HG02588 (cell line): ENCODE measurements at regions not wholly inside any gene's neighbourhood (a gene's known extent, or its start where the extent isn't known, plus 50 kb on each side); places are given as distances from the start of the nearest gene placed in this dataset.

ENCODE experiments used
- ATAC-seq: cut with Tn5 transposase; IDR thresholded peaks from one replicate; pipeline ENCODE4 v1.9.1; 2021; ENCODE audit warnings: mild to moderate bottlenecking, moderate library complexity; ENCODE audit not compliant: unreplicated experiment

DNA sequence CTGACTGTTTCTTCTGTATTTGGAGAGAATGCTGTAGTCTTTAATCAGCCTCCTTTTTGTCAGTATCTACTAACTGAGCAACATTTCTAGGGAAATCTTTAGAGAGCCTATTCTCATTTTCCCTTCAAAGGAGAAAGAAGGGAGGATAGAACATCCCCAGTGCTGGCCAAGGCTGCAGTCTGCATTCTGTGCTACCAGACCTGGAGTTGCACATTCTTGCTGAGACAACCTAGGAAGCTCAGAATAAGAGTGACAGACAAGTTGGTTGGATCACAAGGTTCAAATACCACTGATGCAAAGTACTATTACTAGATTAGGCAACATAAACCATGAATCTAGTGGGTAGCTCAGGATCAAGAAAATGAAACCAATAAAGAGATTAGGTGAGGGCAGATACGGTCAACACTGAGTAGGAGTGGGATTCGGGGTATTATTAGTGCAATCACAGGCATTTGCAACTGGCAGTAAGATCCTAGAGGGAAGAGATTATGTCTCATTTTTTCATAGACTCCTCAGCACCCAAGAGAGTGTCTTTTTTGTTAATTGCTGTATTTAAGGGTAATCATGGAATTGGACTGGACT, 213.5 kb upstream of the FAM83B start:
- no peak for ATAC-seq

DNA sequence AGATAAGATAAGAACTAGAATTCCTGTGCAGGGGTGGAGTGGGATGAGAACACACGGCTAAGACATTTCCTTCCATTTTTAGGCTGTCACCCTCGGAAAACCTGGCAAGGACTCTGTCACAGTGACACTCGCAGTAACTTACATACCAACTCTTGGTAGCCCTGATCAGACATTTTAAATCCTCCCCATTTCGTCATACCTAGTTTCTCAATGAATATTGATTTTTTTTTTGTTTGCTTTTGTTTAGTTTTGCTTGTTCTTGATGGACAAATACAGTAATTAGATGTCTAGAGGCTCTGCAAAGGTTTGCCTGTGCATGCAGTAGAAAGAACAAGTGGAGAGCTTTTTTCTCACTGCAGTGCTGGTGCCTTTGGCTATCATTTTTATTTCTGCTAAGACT, 213.0 kb upstream of the FAM83B start:
- ATAC-seq: no peak

DNA sequence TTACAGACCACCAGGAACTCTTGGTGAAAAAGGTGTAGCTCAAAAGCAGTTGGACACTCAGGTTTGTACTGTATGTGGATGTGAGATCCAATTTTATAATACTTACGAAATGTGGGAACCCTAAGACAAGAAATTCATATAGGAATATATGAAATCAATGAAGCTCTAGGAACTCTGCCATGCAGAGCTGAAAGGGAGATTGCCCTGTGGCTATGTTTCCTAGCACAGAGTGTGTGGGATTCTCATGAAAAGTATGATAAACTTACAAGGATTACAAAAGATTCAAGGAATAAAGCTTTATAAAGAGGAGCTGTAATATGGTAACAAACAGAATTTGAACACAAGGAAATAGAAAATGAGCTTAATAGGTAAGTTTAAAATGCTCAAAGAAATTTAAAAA, 205.7 kb upstream of the FAM83B start:
- ATAC-seq: no peak

DNA sequence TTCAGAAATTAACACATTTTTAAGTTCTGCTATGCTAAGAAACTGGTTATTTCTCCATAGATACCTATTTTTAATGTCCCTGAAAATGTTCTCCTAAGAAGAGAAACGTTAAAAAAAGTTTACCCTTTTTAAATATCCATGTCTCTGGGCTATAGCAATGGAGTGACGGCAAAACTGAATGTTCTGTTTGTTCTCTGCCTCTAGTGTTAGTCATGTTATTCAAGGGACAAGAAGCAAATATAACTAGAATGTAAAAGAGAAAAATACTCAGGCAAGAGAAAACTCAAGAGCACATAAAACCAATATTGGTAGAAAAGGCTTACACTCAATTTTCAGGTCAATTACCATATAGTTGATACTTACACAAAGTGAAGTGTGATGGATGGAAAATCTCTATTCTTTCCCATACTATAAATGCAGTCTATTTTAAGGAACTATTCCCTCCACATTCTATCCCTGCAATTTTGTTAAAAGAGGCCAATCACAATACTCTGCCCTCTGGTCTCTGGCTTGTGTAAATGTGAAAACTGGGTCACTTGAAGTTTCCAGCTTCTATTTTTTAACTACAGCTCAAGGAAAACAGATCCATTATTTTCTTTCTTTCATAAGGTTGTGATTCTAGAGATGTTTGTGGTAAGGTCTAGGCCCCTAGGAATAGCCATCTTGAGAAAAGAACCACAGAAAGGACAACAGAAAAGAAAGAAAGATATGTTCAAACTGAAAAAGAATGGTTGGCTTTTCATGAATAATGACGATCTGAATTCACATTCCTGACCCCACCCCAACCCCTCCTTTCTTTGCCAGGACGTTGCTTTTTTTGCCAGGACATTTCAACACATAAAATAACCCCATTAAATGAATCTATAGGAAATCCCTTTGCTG, 200.3 kb upstream of the FAM83B start:
- no peak for ATAC-seq

DNA sequence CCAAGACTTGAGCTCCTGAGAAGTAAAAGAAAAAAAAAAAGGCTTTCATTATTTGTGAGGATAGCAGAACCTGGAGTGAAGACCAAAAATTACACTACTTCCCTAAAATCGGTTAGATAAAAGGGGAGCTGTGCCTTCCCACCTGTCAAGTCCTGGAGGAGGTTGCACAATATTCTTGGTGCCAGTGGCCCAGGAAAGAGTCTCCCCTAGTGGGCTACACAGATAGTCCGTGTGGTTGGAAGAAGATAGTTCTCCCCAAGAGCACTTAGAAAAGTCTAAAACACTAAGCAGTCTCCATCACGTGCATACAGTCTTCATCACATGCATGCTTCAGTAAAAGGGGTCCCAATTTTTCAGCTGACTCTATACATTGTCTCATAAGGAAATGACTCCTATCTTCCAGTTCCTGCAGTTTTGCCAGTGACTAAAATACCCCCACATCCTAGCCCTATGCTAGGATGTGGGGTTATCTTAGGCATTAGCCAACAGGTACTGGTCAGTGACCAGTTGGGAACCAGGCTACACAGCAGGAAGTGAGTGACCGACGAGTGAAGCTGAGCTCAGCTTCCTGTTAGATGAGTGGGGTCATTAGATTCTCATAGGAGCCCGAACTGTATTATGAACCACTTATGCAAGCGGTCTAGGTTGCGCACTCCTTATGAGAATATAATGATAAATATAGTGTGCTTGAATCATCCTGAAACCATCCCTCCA, 199.5 kb upstream of the FAM83B start:
- ATAC-seq: no peak

GRCh38 chr6:54654381-54654780, 192.2 kb upstream of the FAM83B start:
- no peak for ATAC-seq

GRCh38 chr6:54655162-54655561, 191.4 kb upstream of the FAM83B start:
- ATAC-seq: no peak

DNA sequence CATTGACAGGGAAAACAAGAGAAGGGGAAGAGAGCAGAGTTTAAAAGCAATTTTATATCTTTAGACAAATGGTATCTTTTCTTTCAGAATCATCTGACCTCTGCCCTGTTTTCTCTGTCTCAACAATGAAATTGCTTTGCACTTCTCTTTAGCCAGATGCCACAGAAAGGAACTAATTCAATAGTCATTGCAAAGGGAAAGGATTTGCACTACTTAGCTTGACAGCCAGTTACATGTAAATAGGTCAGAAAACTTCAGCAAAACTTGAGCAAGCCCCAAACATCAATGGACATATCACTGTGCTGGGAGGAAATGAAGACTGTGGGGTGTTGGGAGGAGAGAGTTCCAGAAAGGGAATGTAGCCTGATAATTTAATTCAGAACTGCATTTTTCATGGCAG, 181.3 kb upstream of the FAM83B start:
- no peak for ATAC-seq

DNA sequence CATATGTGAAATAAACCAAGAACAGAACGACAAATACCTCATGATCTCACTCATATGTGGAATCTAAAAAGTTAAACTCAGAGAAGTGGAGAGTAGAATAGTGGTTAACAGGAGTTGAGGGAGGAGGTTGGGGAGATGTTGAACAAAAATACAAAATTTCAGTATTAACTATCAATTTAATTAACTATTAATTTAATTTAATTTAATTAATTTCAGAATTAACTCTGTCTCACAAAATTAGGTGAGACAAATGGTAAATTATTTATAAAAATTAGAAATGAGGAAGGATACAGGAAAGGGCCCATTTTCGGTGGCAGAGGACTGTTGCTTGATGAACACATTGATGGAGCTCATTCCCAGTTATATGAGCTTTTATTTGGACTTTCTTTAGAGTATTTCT, 166.0 kb upstream of the FAM83B start:
- no peak for ATAC-seq

DNA sequence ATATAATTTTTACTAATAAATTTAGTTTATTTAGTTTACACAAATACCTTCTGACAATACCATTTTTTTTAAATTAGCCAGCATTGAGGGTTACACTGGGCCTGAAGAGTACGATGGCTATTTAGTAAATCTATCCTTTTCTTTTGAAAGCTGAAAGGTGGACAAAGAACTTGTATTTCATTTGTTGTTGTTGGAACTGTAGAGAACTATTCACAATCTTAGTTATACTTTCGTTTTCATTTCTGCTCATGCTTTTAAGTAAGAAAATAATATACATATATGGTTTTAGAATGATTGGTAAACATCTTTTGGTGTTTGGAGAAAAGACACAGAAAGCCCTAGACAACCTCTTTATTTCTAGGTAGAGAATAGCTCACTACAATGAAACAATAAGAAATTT, 165.3 kb upstream of the FAM83B start:
- ATAC-seq: no peak

- no peak for ATAC-seq
These were observed 164.6 kb upstream of the FAM83B start for GRCh38 chr6:54681987-54682386.

DNA sequence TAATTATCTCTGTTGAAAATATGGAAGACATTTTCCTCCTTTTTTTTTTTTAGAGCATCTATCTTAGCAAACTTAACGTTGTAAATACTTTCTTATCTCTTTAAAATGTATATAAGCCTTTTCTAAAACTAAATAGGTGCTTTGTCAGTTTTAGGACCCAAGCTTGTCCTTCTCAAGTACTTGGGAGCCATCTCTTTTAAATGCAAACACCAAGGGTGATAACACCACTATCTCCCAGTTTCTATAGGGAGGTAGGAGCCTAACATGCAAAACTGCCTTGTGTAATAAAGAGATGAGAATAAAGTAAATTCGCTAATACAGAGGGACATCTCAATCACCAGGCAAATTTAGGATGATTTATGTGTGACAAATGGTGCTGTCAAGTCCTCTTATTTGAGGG, 157.0 kb upstream of the FAM83B start:
- ATAC-seq: no peak

GRCh38 chr6:54690596-54690995, 156.0 kb upstream of the FAM83B start:
- no peak for ATAC-seq

GRCh38 chr6:54694928-54695532, 151.5 kb upstream of the FAM83B start:
- no peak for ATAC-seq

GRCh38 chr6:54695815-54696214, 150.8 kb upstream of the FAM83B start:
- no peak for ATAC-seq

GRCh38 chr6:54697424-54697823, 149.1 kb upstream of the FAM83B start:
- no peak for ATAC-seq

DNA sequence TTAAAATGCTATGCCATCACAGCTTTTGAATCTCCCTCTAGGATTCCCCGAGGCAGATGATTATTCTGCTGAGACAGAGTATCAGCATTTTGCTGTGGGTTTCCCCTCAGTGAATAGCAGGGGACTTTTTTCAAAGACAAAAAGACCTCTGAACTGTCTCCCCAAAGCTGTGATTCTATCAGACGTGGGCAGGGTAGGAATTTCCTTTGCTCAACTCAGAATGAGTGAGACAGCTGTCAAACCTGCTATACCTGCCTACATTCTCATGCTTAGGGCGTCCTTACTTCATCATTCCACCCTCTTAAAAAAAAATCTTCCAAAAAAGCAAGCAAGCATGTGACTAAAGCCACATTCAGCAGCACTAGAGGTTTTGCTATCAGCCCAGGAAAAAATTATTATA, 147.6 kb upstream of the FAM83B start:
- peak; percentile 66 for ATAC-seq

DNA sequence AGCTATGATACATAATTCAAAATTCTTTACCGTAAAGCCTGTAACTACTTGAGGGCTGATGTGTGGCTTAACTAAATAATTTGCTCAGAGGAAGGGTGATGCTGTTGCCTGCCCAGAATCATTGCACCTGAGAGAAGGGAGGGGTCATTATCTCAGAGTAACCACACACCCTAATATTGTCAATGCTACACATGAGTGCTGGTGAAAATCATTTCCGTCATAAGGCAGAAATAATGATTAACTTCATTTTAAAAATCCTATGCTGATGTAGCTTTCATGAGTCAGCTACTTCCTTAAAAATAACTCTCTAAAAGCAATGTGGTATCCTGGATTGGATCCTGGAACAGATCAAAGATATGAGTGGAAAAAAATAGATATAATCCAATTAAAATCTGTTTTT, 146.4 kb upstream of the FAM83B start:
- no peak for ATAC-seq

GRCh38 chr6:54702772-54703171, 143.8 kb upstream of the FAM83B start:
- ATAC-seq: no peak

DNA sequence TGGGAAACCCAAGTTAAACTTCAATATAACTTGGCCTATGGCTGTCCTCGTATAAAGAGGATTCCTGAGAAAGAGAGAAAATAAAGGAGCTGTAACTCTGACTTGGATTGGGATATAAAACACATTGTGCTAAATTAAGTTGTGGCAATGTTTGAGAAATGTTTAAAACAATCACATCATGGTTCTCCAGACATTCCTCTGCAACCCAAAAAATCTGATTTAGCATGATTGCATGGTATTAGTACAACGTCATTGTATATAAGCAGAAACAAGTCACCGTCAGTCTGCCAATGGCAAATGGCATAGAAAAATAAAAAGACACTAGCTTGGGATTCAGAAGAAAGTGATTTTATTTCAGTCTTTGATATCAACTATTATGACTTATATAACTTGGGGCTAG, 140.2 kb upstream of the FAM83B start:
- ATAC-seq: no peak

GRCh38 chr6:54706844-54707605, 139.5 kb upstream of the FAM83B start:
- no peak for ATAC-seq
